ENCODE measurements at regions not wholly inside any gene's neighbourhood (a gene's known extent, or its start where the extent isn't known, plus 50 kb on each side); places are given as distances from the start of the nearest gene placed in this dataset.
"Not testable (repeated sequence)": the region's sequence is repeated elsewhere in the genome, so short reads cannot be mapped to it uniquely, and the experiment has no call there.

GRCh38 chr12:34203866-34204620 is 181.7 kb downstream of the ALG10 start:
- DNase-seq = no peak

GRCh38 chr12:34204830-34205285 is 182.6 kb downstream of the ALG10 start:
- no peak for DNase-seq

- DNase-seq = no peak
These were observed 183.1 kb downstream of the ALG10 start for GRCh38 chr12:34205401-34205800.

GRCh38 chr12:34206061-34206785 is 183.9 kb downstream of the ALG10 start:
- DNase-seq = no peak

- DNase-seq = no peak
These were observed 185.6 kb downstream of the ALG10 start for GRCh38 chr12:34207858-34208257.

- DNase-seq = no peak
These were observed 186.3 kb downstream of the ALG10 start for GRCh38 chr12:34208331-34209258.

- DNase-seq = no peak
These were observed 187.1 kb downstream of the ALG10 start for GRCh38 chr12:34209259-34209835.

- DNase-seq = no peak
These were observed 187.9 kb downstream of the ALG10 start for GRCh38 chr12:34210183-34210582.

GRCh38 chr12:34210689-34211530 is 188.6 kb downstream of the ALG10 start:
- DNase-seq = no peak

- no peak for DNase-seq
These were observed 190.4 kb downstream of the ALG10 start for GRCh38 chr12:34212651-34213050.

GRCh38 chr12:34214011-34214410 is 191.7 kb downstream of the ALG10 start:
- no peak for DNase-seq

- DNase-seq = no peak
These were observed 193.1 kb downstream of the ALG10 start for GRCh38 chr12:34215213-34215892.

- no peak for DNase-seq
These were observed 193.6 kb downstream of the ALG10 start for GRCh38 chr12:34215893-34216285.

GRCh38 chr12:34217660-34218059 is 195.4 kb downstream of the ALG10 start:
- DNase-seq = no peak

- peak; percentile 88 for DNase-seq
These were observed 196.1 kb downstream of the ALG10 start for GRCh38 chr12:34218193-34219045.

- no peak for DNase-seq
These were observed 196.9 kb downstream of the ALG10 start for GRCh38 chr12:34219046-34219770.

GRCh38 chr12:34220079-34220478 is 197.8 kb downstream of the ALG10 start:
- not testable (repeated sequence) for DNase-seq

GRCh38 chr12:34223640-34224039 is 201.3 kb downstream of the ALG10 start:
- no peak for DNase-seq

- not testable (repeated sequence) for DNase-seq
These were observed 203.7 kb downstream of the ALG10 start for GRCh38 chr12:34226044-34226443.
